Mesendoderm (in vitro differentiated cells): ENCODE measurements at regions not wholly inside any gene's neighbourhood (a gene's known extent, or its start where the extent isn't known, plus 50 kb on each side); places are given as distances from the start of the nearest gene placed in this dataset.

Experiments used
- DNase-seq: peaks from one replicate; pipeline ENCODE4 v3.0.0; 2013
- H2AK5ac ChIP-seq: 2 replicates; pipeline ENCODE4 v1.6.1; 2013; ENCODE audit warnings: low read length, inconsistent platforms
- H2BK120ac ChIP-seq: 2 replicates; pipeline ENCODE4 v1.6.1; 2013; ENCODE audit warnings: low read depth, mild to moderate bottlenecking, low read length, moderate library complexity, mixed read lengths
- H2BK15ac ChIP-seq: replicated peaks from 2 replicates; pipeline ENCODE4 v1.6.1; 2013; ENCODE audit warnings: low read depth, mild to moderate bottlenecking, moderate library complexity
- H2BK5ac ChIP-seq: 2 replicates; pipeline ENCODE4 v1.6.1; 2013; ENCODE audit warnings: low read length, inconsistent platforms
- H3K18ac ChIP-seq: 2 replicates; pipeline ENCODE4 v1.6.1; 2013; ENCODE audit warnings: mild to moderate bottlenecking, low read length, mixed read lengths
- H3K23ac ChIP-seq: one replicate; pipeline ENCODE4 v1.6.1; 2013; ENCODE audit warnings: low read length
- H3K27ac ChIP-seq: 2 replicates; pipeline ENCODE4 v1.5.1; 2013; ENCODE audit warnings: low read depth, mild to moderate bottlenecking, inconsistent platforms, low read length, moderate library complexity
- H3K27me3 ChIP-seq: 2 replicates; pipeline ENCODE4 v1.6.1; 2013; ENCODE audit warnings: low read length, control low read depth, mild to moderate bottlenecking, inconsistent platforms; ENCODE audit not compliant: insufficient read depth, poor library complexity
- H3K36me3 ChIP-seq: 2 replicates; pipeline ENCODE4 v1.6.1; 2013; ENCODE audit warnings: low read length, inconsistent platforms; ENCODE audit not compliant: control insufficient read depth, insufficient read depth
- H3K4ac ChIP-seq: one replicate; pipeline ENCODE4 v1.6.1; 2013; ENCODE audit warnings: low read depth, mild to moderate bottlenecking, low read length, moderate library complexity
- H3K4me1 ChIP-seq: 2 replicates; pipeline ENCODE4 v1.6.1; 2013; ENCODE audit warnings: low read depth, low read length, inconsistent platforms; ENCODE audit not compliant: control insufficient read depth
- H3K4me2 ChIP-seq: 2 replicates; pipeline ENCODE4 v1.6.1; 2013; ENCODE audit warnings: low read length
- H3K4me3 ChIP-seq: 2 replicates; pipeline ENCODE4 v1.5.1; 2013; ENCODE audit warnings: mild to moderate bottlenecking, low read length
- H3K56ac ChIP-seq: one replicate; pipeline ENCODE4 v1.6.1; 2013; ENCODE audit warnings: low read length
- H3K79me1 ChIP-seq: 2 replicates; pipeline ENCODE4 v1.6.1; 2013; ENCODE audit warnings: low read length, inconsistent platforms
- H3K79me2 ChIP-seq: 2 replicates; pipeline ENCODE4 v1.6.1; 2013; ENCODE audit warnings: mild to moderate bottlenecking, low read length; ENCODE audit not compliant: control insufficient read depth, insufficient read depth
- H3K9ac ChIP-seq: 2 replicates; pipeline ENCODE4 v1.6.1; 2013; ENCODE audit warnings: low read length, inconsistent platforms
- H4K5ac ChIP-seq: one replicate; pipeline ENCODE4 v1.6.1; 2013; ENCODE audit warnings: low read length
- H4K8ac ChIP-seq: one replicate; pipeline ENCODE4 v1.6.1; 2013; ENCODE audit warnings: low read depth, mild to moderate bottlenecking, control low read depth, low read length, moderate library complexity
- WGBS: extraction: QIAGEN DNeasy Blood & Tissue Kit; methylation state at CpG from one replicate; pipeline ENCODE4 v1.1.7; 2013; ENCODE audit warnings: low lambda C conversion rate, missing lambda C conversion rate; ENCODE audit not compliant: insufficient coverage; ENCODE audit errors: extremely low coverage; 5-methylcytosine and 5-hydroxymethylcytosine counted together

DNA sequence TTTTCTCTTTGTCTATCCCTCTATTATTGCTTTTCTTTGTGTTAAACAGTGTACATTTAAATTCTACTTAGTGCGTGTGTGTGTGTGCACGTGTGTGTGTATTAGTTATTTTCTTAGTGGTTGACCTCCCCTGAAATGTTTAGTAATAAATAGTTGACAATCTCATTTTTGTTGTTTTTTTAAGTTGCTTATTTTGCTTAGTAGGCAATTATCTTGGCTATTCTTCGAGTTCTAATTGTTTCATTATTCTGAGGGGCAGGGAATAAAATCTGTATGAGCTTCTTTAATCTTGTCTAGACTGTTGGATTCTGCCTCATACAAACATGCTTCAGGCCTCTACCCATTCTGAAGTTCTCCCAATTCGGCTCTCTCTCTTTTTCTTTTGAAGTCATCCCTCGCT is 1169.0 kb upstream of the ATXN8OS start:
- H3K9ac ChIP-seq, result no peak overlapping the region
- H3K18ac ChIP-seq, result no peak overlapping the region
- H3K23ac ChIP-seq, result no peak overlapping the region
- H3K36me3 ChIP-seq, result no peaks in the 10 kb centered on the region
- H3K56ac ChIP-seq, result no peak overlapping the region
- H3K4me3 ChIP-seq, result no peak overlapping the region
- H3K4me2 ChIP-seq, result no peak overlapping the region
- H3K4me1 ChIP-seq, result no peaks in the 10 kb centered on the region
- no peak overlapping the region for H3K4ac ChIP-seq
- no peak overlapping the region for H2AK5ac ChIP-seq
- H3K27me3 ChIP-seq, result no peaks in the 10 kb centered on the region
- no peaks in the 10 kb centered on the region for H3K79me1 ChIP-seq
- H3K79me2 ChIP-seq, result no peaks in the 10 kb centered on the region
- H3K27ac ChIP-seq, result no peak overlapping the region
- no peak overlapping the region for H2BK120ac ChIP-seq
- DNase-seq, result no peak
- WGBS, result no CpG with 5 or more reads among the region's 5 CpGs
- no peak overlapping the region for H4K5ac ChIP-seq
- H4K8ac ChIP-seq, result no peak overlapping the region
- no peak overlapping the region for H2BK15ac ChIP-seq
- H2BK5ac ChIP-seq, result no peak overlapping the region

DNA sequence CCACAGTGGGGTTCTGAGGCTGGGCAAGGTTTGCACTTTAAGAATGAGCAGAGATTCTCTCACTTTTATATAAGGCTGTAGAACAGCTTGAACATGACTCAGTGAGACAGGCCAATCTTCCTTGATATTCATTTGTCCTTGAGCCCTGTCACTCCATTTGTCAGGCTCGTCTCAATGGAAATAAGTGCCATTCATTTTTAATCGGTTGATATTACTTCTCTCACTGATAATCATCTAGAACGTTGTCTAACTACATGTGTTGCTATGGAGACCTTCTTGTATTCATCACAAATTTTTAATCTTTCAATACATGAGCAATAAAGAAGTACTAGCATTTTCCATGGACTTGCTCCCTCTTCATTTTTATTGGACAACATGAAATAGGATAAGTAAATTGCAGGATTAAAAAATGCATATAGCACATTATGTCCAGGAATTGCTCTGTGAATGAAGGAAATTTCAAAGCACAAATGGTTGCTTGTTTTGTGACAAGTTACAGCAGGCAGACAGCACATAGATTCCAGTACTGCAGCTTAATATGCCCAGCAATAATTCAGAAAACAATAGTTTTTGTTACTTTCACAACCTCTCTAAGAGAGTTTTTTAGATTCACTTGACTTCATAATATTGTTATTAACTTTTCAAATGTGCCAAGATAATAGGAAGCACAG is 1178.4 kb upstream of the ATXN8OS start:
- no peak overlapping the region for H2AK5ac ChIP-seq
- no peak overlapping the region for H2BK120ac ChIP-seq
- no peak overlapping the region for H3K18ac ChIP-seq
- H3K4me3 ChIP-seq, result no peak overlapping the region
- no peaks in the 10 kb centered on the region for H3K79me1 ChIP-seq
- H4K5ac ChIP-seq, result no peak overlapping the region
- H2BK5ac ChIP-seq, result no peak overlapping the region
- H3K4me1 ChIP-seq, result no peaks in the 10 kb centered on the region
- H3K27ac ChIP-seq, result no peak overlapping the region
- H3K23ac ChIP-seq, result no peak overlapping the region
- H3K4me2 ChIP-seq, result no peak overlapping the region
- no CpG with 5 or more reads among the region's 3 CpGs for WGBS
- H3K9ac ChIP-seq, result no peak overlapping the region
- no peaks in the 10 kb centered on the region for H3K27me3 ChIP-seq
- H3K36me3 ChIP-seq, result no peaks in the 10 kb centered on the region
- H4K8ac ChIP-seq, result no peak overlapping the region
- no peak overlapping the region for H2BK15ac ChIP-seq
- H3K56ac ChIP-seq, result no peak overlapping the region
- DNase-seq, result no peak
- H3K4ac ChIP-seq, result no peak overlapping the region
- no peaks in the 10 kb centered on the region for H3K79me2 ChIP-seq

DNA sequence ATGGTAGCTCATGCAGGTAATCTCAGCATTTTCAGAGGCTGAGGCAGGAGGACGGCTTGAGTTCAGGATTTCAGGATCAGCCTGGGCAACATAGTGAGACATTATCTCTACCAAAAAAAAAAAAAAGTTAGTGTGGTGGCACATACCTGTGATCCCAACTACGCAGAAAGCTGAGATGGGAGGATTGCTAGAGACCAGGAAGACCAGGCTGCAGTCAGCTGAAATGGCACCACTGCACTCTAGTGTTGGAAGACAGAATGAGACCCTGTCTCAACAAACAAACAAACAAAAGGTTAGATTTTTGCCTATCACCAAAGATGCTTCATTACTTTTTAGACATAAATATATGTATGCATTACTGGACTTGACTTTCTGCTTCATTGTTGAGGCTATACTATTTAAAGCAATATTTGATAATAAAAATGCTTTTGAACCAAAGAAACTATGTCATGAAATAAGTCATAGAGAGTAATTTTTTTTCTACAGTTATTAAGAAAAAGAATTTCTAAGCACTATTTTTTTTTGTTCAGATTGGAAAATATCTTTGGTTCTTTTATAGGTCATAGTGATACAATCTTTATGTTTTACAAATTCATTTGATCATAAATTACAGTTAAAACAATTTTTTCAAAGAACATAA is 1180.1 kb upstream of the ATXN8OS start:
- H3K18ac ChIP-seq, result no peak overlapping the region
- H2BK5ac ChIP-seq, result no peak overlapping the region
- H3K36me3 ChIP-seq, result no peaks in the 10 kb centered on the region
- H3K23ac ChIP-seq, result no peak overlapping the region
- H2BK15ac ChIP-seq, result no peak overlapping the region
- H3K4me3 ChIP-seq, result no peak overlapping the region
- no peak overlapping the region for H3K9ac ChIP-seq
- WGBS, result no CpG with 5 or more reads among the region's 2 CpGs
- no peak overlapping the region for H3K27ac ChIP-seq
- no peak overlapping the region for H4K8ac ChIP-seq
- H3K4ac ChIP-seq, result no peak overlapping the region
- no peak overlapping the region for H3K56ac ChIP-seq
- no peaks in the 10 kb centered on the region for H3K79me1 ChIP-seq
- H4K5ac ChIP-seq, result no peak overlapping the region
- no peak overlapping the region for H2AK5ac ChIP-seq
- DNase-seq, result peak; percentile 94
- H3K79me2 ChIP-seq, result no peaks in the 10 kb centered on the region
- H2BK120ac ChIP-seq, result no peak overlapping the region
- H3K4me2 ChIP-seq, result no peak overlapping the region
- no peaks in the 10 kb centered on the region for H3K4me1 ChIP-seq
- H3K27me3 ChIP-seq, result no peaks in the 10 kb centered on the region

DNA sequence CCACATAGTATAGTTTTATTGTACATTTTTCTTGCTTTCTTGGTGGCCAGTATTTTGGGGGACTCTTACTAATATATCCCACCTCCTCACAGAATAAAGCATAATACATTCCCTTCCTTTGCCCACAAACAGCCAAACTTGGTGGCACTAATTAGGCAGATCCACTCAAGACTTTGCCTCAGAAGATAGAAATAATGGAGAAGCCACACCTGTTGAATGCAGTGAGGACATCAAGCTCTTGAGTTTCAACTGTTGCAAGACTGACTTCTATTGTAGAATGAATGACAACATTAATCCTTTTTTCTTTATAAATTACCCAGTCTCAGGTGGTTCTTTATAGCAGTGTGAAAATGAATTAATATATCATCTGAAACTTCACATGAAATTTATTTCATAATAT is 1183.6 kb upstream of the ATXN8OS start:
- H3K27me3 ChIP-seq, result no peaks in the 10 kb centered on the region
- H2BK120ac ChIP-seq, result no peak overlapping the region
- DNase-seq, result no peak
- no peak overlapping the region for H3K9ac ChIP-seq
- no peak overlapping the region for H4K8ac ChIP-seq
- H2BK15ac ChIP-seq, result no peak overlapping the region
- H2BK5ac ChIP-seq, result no peak overlapping the region
- H3K18ac ChIP-seq, result no peak overlapping the region
- H3K27ac ChIP-seq, result no peak overlapping the region
- no peak overlapping the region for H4K5ac ChIP-seq
- H3K4ac ChIP-seq, result no peak overlapping the region
- no peak overlapping the region for H3K4me2 ChIP-seq
- H3K79me2 ChIP-seq, result no peaks in the 10 kb centered on the region
- no peak overlapping the region for H3K23ac ChIP-seq
- no peak overlapping the region for H3K56ac ChIP-seq
- no peaks in the 10 kb centered on the region for H3K79me1 ChIP-seq
- H3K4me3 ChIP-seq, result no peak overlapping the region
- no peak overlapping the region for H2AK5ac ChIP-seq
- no peaks in the 10 kb centered on the region for H3K4me1 ChIP-seq
- no peaks in the 10 kb centered on the region for H3K36me3 ChIP-seq

DNA sequence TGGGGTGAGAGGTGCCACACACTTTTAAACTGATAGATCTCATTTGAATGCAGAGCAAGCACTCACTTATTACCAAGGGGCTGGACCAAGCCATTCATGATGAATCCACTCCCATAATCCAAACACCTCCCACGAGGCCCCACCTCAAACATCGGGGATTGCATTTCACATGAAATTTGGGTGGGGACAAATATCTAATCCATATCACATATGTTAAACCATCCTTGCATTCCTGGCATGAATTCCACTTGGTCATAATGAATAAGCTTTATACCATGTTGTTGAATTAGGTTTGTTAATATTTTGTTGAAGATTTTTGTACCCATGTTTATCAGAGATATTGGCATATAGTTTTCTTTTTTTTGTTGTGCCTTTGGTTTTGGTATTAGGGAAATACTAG is 1198.7 kb upstream of the ATXN8OS start:
- DNase-seq, result no peak
- WGBS, result no CpG with 5 or more reads among the region's 2 CpGs
- Histone ChIP-seq H4K8ac (no peak overlapping the region), H3K36me3 (no peaks in the 10 kb centered on the region), H3K4ac (no peak overlapping the region), H3K56ac (no peak overlapping the region), H4K5ac (no peak overlapping the region), H3K23ac (no peak overlapping the region), H3K9ac (no peak overlapping the region), H2AK5ac (no peak overlapping the region), H2BK15ac (no peak overlapping the region), H2BK120ac (no peak overlapping the region), H2BK5ac (no peak overlapping the region), H3K4me1 (no peaks in the 10 kb centered on the region), H3K27me3 (no peaks in the 10 kb centered on the region), H3K4me2 (no peak overlapping the region), H3K4me3 (no peak overlapping the region), H3K27ac (no peak overlapping the region), H3K79me1 (no peaks in the 10 kb centered on the region), H3K18ac (no peak overlapping the region), H3K79me2 (no peaks in the 10 kb centered on the region)

DNA sequence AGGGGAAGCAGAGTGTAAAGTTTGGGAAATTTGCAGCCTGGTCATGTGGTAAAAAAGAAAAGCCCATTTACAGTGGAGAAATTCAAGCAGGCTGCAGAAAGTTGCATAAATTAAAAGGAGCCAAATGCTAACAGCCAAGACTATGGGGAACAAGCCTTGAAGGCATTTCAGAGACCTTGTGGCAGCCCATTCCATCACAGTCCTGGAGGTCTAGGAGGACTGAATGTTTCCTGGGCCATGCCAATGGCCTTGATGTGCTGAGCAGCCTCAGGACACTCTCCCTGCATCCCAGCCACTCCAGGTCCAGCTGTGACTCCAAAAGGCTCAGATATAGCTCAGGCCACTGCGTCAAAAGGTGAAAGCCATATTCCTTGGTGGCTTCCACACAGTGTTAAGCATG is 1202.4 kb upstream of the ATXN8OS start:
- Histone ChIP-seq H2BK5ac (no peak overlapping the region), H3K4me3 (no peak overlapping the region), H3K27ac (no peak overlapping the region), H3K4ac (no peak overlapping the region), H2BK15ac (no peak overlapping the region), H3K79me1 (no peaks in the 10 kb centered on the region), H3K36me3 (no peaks in the 10 kb centered on the region), H4K5ac (no peak overlapping the region), H3K27me3 (no peaks in the 10 kb centered on the region), H3K4me1 (no peaks in the 10 kb centered on the region), H3K18ac (no peak overlapping the region), H2BK120ac (no peak overlapping the region), H4K8ac (no peak overlapping the region), H3K79me2 (no peaks in the 10 kb centered on the region), H3K4me2 (no peak overlapping the region), H3K56ac (no peak overlapping the region), H3K23ac (no peak overlapping the region), H3K9ac (no peak overlapping the region), H2AK5ac (no peak overlapping the region)
- no CpG with 5 or more reads among the region's 1 CpG for WGBS
- DNase-seq, result no peak
